B cell (primary cell): ENCODE measurements at regions not wholly inside any gene's neighbourhood (a gene's known extent, or its start where the extent isn't known, plus 50 kb on each side); places are given as distances from the start of the nearest gene placed in this dataset.

ENCODE experiments used
- ATAC-seq: fragments of 200-7000 bp; cut with Tn5 transposase; one replicate; pipeline ENCODE4 v1.10.0; 2021; ENCODE audit warnings: low read depth, mild to moderate bottlenecking, moderate number of reproducible peaks, moderate library complexity
- CTCF ChIA-PET: fragments of 350-600 bp; sonication (Branson Sonifier 250); formaldehyde crosslinking; loops from one replicate; lab custom pipeline; 2021; ENCODE audit warnings: antibody characterized with exemption, inconsistent platforms; lab: Charles Lee
- POLR2A ChIA-PET: fragments of 350-600 bp; sonication (Branson Sonifier 250); formaldehyde crosslinking; loops from one replicate; lab custom pipeline; 2021; ENCODE audit warnings: antibody characterized with exemption; lab: Charles Lee
- DNase-seq: peaks from one replicate; pipeline ENCODE4 v3.0.0; 2013
- H2AFZ ChIP-seq: 2 replicates; pipeline ENCODE4 v1.6.1; 2012; ENCODE audit warnings: mild to moderate bottlenecking, low read depth, low read length; ENCODE audit not compliant: insufficient read depth, poor library complexity, severe bottlenecking
- H3K27ac ChIP-seq, 2 donors: 1 replicate in 1 of 2; 2 replicates in 1 of 2; pipeline ENCODE4 v1.5.1; 2012 to 2013; ENCODE audit warnings: low read length in 2 of 2, mild to moderate bottlenecking in 2 of 2, moderate library complexity in 1 of 2
- H3K27me3 ChIP-seq, 4 experiments: fragments of 200-600 bp in 1 of 4; sonication (generic) in 1 of 4; replicated peaks in 1 of 4; 1 replicate in 2 of 4; 2 replicates in 2 of 4; pipeline versions ENCODE4 v1.6.1 to v1.7.0; 2013 to 2016; ENCODE audit warnings: low read length in 3 of 4, mild to moderate bottlenecking in 2 of 4, mixed read lengths in 1 of 4, moderate library complexity in 1 of 4; ENCODE audit not compliant: insufficient read depth in 4 of 4, control insufficient read depth in 3 of 4; ENCODE audit errors: control extremely low read depth in 1 of 4
- H3K36me3 ChIP-seq, 2 experiments: replicated peaks in 1 of 2; 1 replicate in 1 of 2; 2 replicates in 1 of 2; pipeline versions ENCODE4 v1.6.1 to v1.7.1; 2013; ENCODE audit warnings: low read length in 1 of 2; ENCODE audit not compliant: insufficient read depth in 2 of 2, control insufficient read depth in 1 of 2; ENCODE audit errors: control extremely low read depth in 1 of 2, extremely low read depth in 1 of 2
- H3K4me1 ChIP-seq, 2 donors: fragments of 200-600 bp in 1 of 2; sonication (generic) in 1 of 2; 1 replicate in 1 of 2; 2 replicates in 1 of 2; pipeline versions ENCODE4 v1.5.1 to v1.6.1; 2013 to 2017; ENCODE audit warnings: low read length in 2 of 2; ENCODE audit not compliant: control insufficient read depth in 2 of 2, insufficient read depth in 2 of 2
- H3K4me2 ChIP-seq: replicated peaks from 2 replicates; pipeline ENCODE3; 2012; ENCODE audit warnings: mild to moderate bottlenecking, low read depth, low read length; ENCODE audit not compliant: poor library complexity, severe bottlenecking
- H3K4me3 ChIP-seq, 5 experiments: fragments of 200-600 bp in 1 of 5; sonication (generic) in 1 of 5; 1 replicate in 3 of 5; 2 replicates in 2 of 5; pipeline versions ENCODE4 v1.5.1 to v1.7.0; 2011 to 2016; ENCODE audit warnings: low read length in 4 of 5, mild to moderate bottlenecking in 4 of 5, low read depth in 2 of 5, control low read depth in 1 of 5, moderate library complexity in 1 of 5; ENCODE audit not compliant: insufficient read depth in 1 of 5; ENCODE audit errors: control extremely low read depth in 1 of 5, extremely low read depth in 1 of 5
- H3K79me2 ChIP-seq: fragments of 200-600 bp; sonication (generic); one replicate; pipeline ENCODE4 v1.6.0; 2016; ENCODE audit warnings: low read length; ENCODE audit not compliant: control insufficient read depth, insufficient read depth
- H3K9ac ChIP-seq: fragments of 200-600 bp; sonication (generic); 2 replicates; pipeline ENCODE4 v1.6.1; 2017; ENCODE audit warnings: mild to moderate bottlenecking, low read length, moderate library complexity
- H3K9me3 ChIP-seq, 3 donors: one replicate each; pipeline versions ENCODE4 v1.6.1 to v1.7.1; 2013; ENCODE audit warnings: low read length in 2 of 3; ENCODE audit not compliant: control insufficient read depth in 2 of 3, insufficient read depth in 1 of 3; ENCODE audit errors: control extremely low read depth in 1 of 3
- H4K20me1 ChIP-seq: 2 replicates; pipeline ENCODE4 v1.6.0; 2012; ENCODE audit warnings: mild to moderate bottlenecking, low read length; ENCODE audit not compliant: insufficient read depth, control insufficient read depth, poor library complexity, severe bottlenecking
- H3K27ac Mint-ChIP-seq: one replicate; pipeline ENCODE4 v1.8.0; 2021; ENCODE audit warnings: mixed read lengths
- H3K27me3 Mint-ChIP-seq: one replicate; pipeline ENCODE4 v1.8.0; 2021; ENCODE audit warnings: mixed read lengths
- H3K4me1 Mint-ChIP-seq: one replicate; pipeline ENCODE4 v1.8.0; 2021; ENCODE audit warnings: mixed read lengths
- H3K4me3 Mint-ChIP-seq: one replicate; pipeline ENCODE4 v1.8.0; 2021; ENCODE audit warnings: mixed read lengths
- H3K9me3 Mint-ChIP-seq: one replicate; pipeline ENCODE4 v1.8.0; 2022; ENCODE audit warnings: mixed read lengths; ENCODE audit not compliant: insufficient read depth
- CTCF ChIP-seq: fragments of 200-600 bp; IDR thresholded peaks from one replicate; pipeline ENCODE4 v1.8.0; 2022; ENCODE audit warnings: antibody characterized with exemption, mild to moderate bottlenecking
- EZH2 ChIP-seq: IDR thresholded peaks from 2 replicates; pipeline ENCODE4 v1.6.1; 2012; ENCODE audit warnings: borderline replicate concordance, low read depth, mild to moderate bottlenecking, moderate library complexity, low read length; ENCODE audit not compliant: insufficient read depth, poor library complexity, severe bottlenecking
- WGBS: methylation state at CpG from one replicate; pipeline ENCODE4 v1.1.5; 2013; ENCODE audit warnings: missing lambda C conversion rate; ENCODE audit not compliant: insufficient coverage; 5-methylcytosine and 5-hydroxymethylcytosine counted together
- intact Hi-C: fragments of 100-400 bp; cut with micrococcal nuclease; formaldehyde crosslinking; loops from one replicate; pipeline ENCODE4 v1.10.0; 2022

GRCh38 chr3:923161-923910, 169.5 kb upstream of the CNTN6 start:
- POLR2A ChIA-PET: no interaction called here
- H3K4me3 ChIP-seq: no peak overlapping the region
- no peaks in the 10 kb centered on the region for H3K79me2 ChIP-seq
- DNase-seq (no peak), ATAC-seq (no peak)
- no peaks in the 10 kb centered on the region for H3K27me3 ChIP-seq
- H3K9ac ChIP-seq: no peak overlapping the region
- Mint-ChIP-seq H3K4me1 (no peaks in the 10 kb centered on the region), H3K27ac (no peak overlapping the region), H3K4me3 (no peak overlapping the region), H3K27me3 (no peaks in the 10 kb centered on the region), H3K9me3 (peaks cover 2% of the 10 kb centered on the region)
- H3K4me1 ChIP-seq: no peaks in the 10 kb centered on the region
- H3K4me2 ChIP-seq: no peak overlapping the region
- H2AFZ ChIP-seq: no peak overlapping the region
- WGBS: no CpG with 5 or more reads among the region's 4 CpGs
- H4K20me1 ChIP-seq: no peaks in the 10 kb centered on the region
- no peak for TF ChIP-seq CTCF
- no peak for TF ChIP-seq EZH2
- H3K27ac ChIP-seq: no peak overlapping the region
- intact Hi-C loops: no loop called here
- H3K36me3 ChIP-seq: no peaks in the 10 kb centered on the region
- CTCF ChIA-PET: no interaction called here
- no peaks in the 10 kb centered on the region for H3K9me3 ChIP-seq

GRCh38 chr3:930866-931265, 162.0 kb upstream of the CNTN6 start:
- Histone ChIP-seq H3K9me3 (peaks cover 0 to 2% (median 0%) of the 10 kb centered on the region in 3 donors), H2AFZ (no peak overlapping the region), H3K4me3 (no peak overlapping the region), H4K20me1 (no peaks in the 10 kb centered on the region), H3K27me3 (no peaks in the 10 kb centered on the region), H3K4me2 (no peak overlapping the region), H3K27ac (no peak overlapping the region), H3K36me3 (no peaks in the 10 kb centered on the region), H3K79me2 (no peaks in the 10 kb centered on the region), H3K9ac (no peak overlapping the region), H3K4me1 (no peaks in the 10 kb centered on the region)
- DNase-seq: no peak
- H3K4me1 Mint-ChIP-seq: no peaks in the 10 kb centered on the region
- POLR2A ChIA-PET: no interaction called here
- intact Hi-C loops: no loop called here
- no CpG with 5 or more reads among the region's 1 CpG for WGBS
- TF ChIP-seq EZH2 (no peak), CTCF (no peak)
- H3K27ac Mint-ChIP-seq: no peak overlapping the region
- H3K4me3 Mint-ChIP-seq: no peak overlapping the region
- CTCF ChIA-PET: no interaction called here
- no peak for ATAC-seq
- no peaks in the 10 kb centered on the region for H3K9me3 Mint-ChIP-seq
- no peaks in the 10 kb centered on the region for H3K27me3 Mint-ChIP-seq
